B cell (primary cell): ENCODE measurements at regions not wholly inside any gene's neighbourhood (a gene's known extent, or its start where the extent isn't known, plus 50 kb on each side); places are given as distances from the start of the nearest gene placed in this dataset.

Source experiments
- ATAC-seq: fragments of 200-7000 bp; cut with Tn5 transposase; one replicate; pipeline ENCODE4 v1.10.0; 2021; ENCODE audit warnings: low read depth, mild to moderate bottlenecking, moderate number of reproducible peaks, moderate library complexity
- CTCF ChIA-PET: fragments of 350-600 bp; sonication (Branson Sonifier 250); formaldehyde crosslinking; loops from one replicate; lab custom pipeline; 2021; ENCODE audit warnings: antibody characterized with exemption, inconsistent platforms; lab: Charles Lee
- POLR2A ChIA-PET: fragments of 350-600 bp; sonication (Branson Sonifier 250); formaldehyde crosslinking; loops from one replicate; lab custom pipeline; 2021; ENCODE audit warnings: antibody characterized with exemption; lab: Charles Lee
- DNase-seq: peaks from one replicate; pipeline ENCODE4 v3.0.0; 2013
- H2AFZ ChIP-seq: 2 replicates; pipeline ENCODE4 v1.6.1; 2012; ENCODE audit warnings: mild to moderate bottlenecking, low read depth, low read length; ENCODE audit not compliant: insufficient read depth, poor library complexity, severe bottlenecking
- H3K27ac ChIP-seq, 2 donors: 1 replicate in 1 of 2; 2 replicates in 1 of 2; pipeline ENCODE4 v1.5.1; 2012 to 2013; ENCODE audit warnings: low read length in 2 of 2, mild to moderate bottlenecking in 2 of 2, moderate library complexity in 1 of 2
- H3K27me3 ChIP-seq, 4 experiments: fragments of 200-600 bp in 1 of 4; sonication (generic) in 1 of 4; replicated peaks in 1 of 4; 1 replicate in 2 of 4; 2 replicates in 2 of 4; pipeline versions ENCODE4 v1.6.1 to v1.7.0; 2013 to 2016; ENCODE audit warnings: low read length in 3 of 4, mild to moderate bottlenecking in 2 of 4, mixed read lengths in 1 of 4, moderate library complexity in 1 of 4; ENCODE audit not compliant: insufficient read depth in 4 of 4, control insufficient read depth in 3 of 4; ENCODE audit errors: control extremely low read depth in 1 of 4
- H3K36me3 ChIP-seq, 2 experiments: replicated peaks in 1 of 2; 1 replicate in 1 of 2; 2 replicates in 1 of 2; pipeline versions ENCODE4 v1.6.1 to v1.7.1; 2013; ENCODE audit warnings: low read length in 1 of 2; ENCODE audit not compliant: insufficient read depth in 2 of 2, control insufficient read depth in 1 of 2; ENCODE audit errors: control extremely low read depth in 1 of 2, extremely low read depth in 1 of 2
- H3K4me1 ChIP-seq, 2 donors: fragments of 200-600 bp in 1 of 2; sonication (generic) in 1 of 2; 1 replicate in 1 of 2; 2 replicates in 1 of 2; pipeline versions ENCODE4 v1.5.1 to v1.6.1; 2013 to 2017; ENCODE audit warnings: low read length in 2 of 2; ENCODE audit not compliant: control insufficient read depth in 2 of 2, insufficient read depth in 2 of 2
- H3K4me2 ChIP-seq: replicated peaks from 2 replicates; pipeline ENCODE3; 2012; ENCODE audit warnings: mild to moderate bottlenecking, low read depth, low read length; ENCODE audit not compliant: poor library complexity, severe bottlenecking
- H3K4me3 ChIP-seq, 5 experiments: fragments of 200-600 bp in 1 of 5; sonication (generic) in 1 of 5; 1 replicate in 3 of 5; 2 replicates in 2 of 5; pipeline versions ENCODE4 v1.5.1 to v1.7.0; 2011 to 2016; ENCODE audit warnings: low read length in 4 of 5, mild to moderate bottlenecking in 4 of 5, low read depth in 2 of 5, control low read depth in 1 of 5, moderate library complexity in 1 of 5; ENCODE audit not compliant: insufficient read depth in 1 of 5; ENCODE audit errors: control extremely low read depth in 1 of 5, extremely low read depth in 1 of 5
- H3K79me2 ChIP-seq: fragments of 200-600 bp; sonication (generic); one replicate; pipeline ENCODE4 v1.6.0; 2016; ENCODE audit warnings: low read length; ENCODE audit not compliant: control insufficient read depth, insufficient read depth
- H3K9ac ChIP-seq: fragments of 200-600 bp; sonication (generic); 2 replicates; pipeline ENCODE4 v1.6.1; 2017; ENCODE audit warnings: mild to moderate bottlenecking, low read length, moderate library complexity
- H3K9me3 ChIP-seq, 3 donors: one replicate each; pipeline versions ENCODE4 v1.6.1 to v1.7.1; 2013; ENCODE audit warnings: low read length in 2 of 3; ENCODE audit not compliant: control insufficient read depth in 2 of 3, insufficient read depth in 1 of 3; ENCODE audit errors: control extremely low read depth in 1 of 3
- H4K20me1 ChIP-seq: 2 replicates; pipeline ENCODE4 v1.6.0; 2012; ENCODE audit warnings: mild to moderate bottlenecking, low read length; ENCODE audit not compliant: insufficient read depth, control insufficient read depth, poor library complexity, severe bottlenecking
- H3K27ac Mint-ChIP-seq: one replicate; pipeline ENCODE4 v1.8.0; 2021; ENCODE audit warnings: mixed read lengths
- H3K27me3 Mint-ChIP-seq: one replicate; pipeline ENCODE4 v1.8.0; 2021; ENCODE audit warnings: mixed read lengths
- H3K4me1 Mint-ChIP-seq: one replicate; pipeline ENCODE4 v1.8.0; 2021; ENCODE audit warnings: mixed read lengths
- H3K4me3 Mint-ChIP-seq: one replicate; pipeline ENCODE4 v1.8.0; 2021; ENCODE audit warnings: mixed read lengths
- H3K9me3 Mint-ChIP-seq: one replicate; pipeline ENCODE4 v1.8.0; 2022; ENCODE audit warnings: mixed read lengths; ENCODE audit not compliant: insufficient read depth
- EZH2 ChIP-seq: IDR thresholded peaks from 2 replicates; pipeline ENCODE4 v1.6.1; 2012; ENCODE audit warnings: borderline replicate concordance, low read depth, mild to moderate bottlenecking, moderate library complexity, low read length; ENCODE audit not compliant: insufficient read depth, poor library complexity, severe bottlenecking
- WGBS: methylation state at CpG from one replicate; pipeline ENCODE4 v1.1.5; 2013; ENCODE audit warnings: missing lambda C conversion rate; ENCODE audit not compliant: insufficient coverage; 5-methylcytosine and 5-hydroxymethylcytosine counted together
- intact Hi-C: fragments of 100-400 bp; cut with micrococcal nuclease; formaldehyde crosslinking; loops from one replicate; pipeline ENCODE4 v1.10.0; 2022
- TF ChIP-seq, protein P1 (sequence below): fragments of 200-600 bp; IDR thresholded peaks from one replicate; pipeline ENCODE4 v1.8.0; 2022; ENCODE audit warnings: antibody characterized with exemption, mild to moderate bottlenecking

DNA sequence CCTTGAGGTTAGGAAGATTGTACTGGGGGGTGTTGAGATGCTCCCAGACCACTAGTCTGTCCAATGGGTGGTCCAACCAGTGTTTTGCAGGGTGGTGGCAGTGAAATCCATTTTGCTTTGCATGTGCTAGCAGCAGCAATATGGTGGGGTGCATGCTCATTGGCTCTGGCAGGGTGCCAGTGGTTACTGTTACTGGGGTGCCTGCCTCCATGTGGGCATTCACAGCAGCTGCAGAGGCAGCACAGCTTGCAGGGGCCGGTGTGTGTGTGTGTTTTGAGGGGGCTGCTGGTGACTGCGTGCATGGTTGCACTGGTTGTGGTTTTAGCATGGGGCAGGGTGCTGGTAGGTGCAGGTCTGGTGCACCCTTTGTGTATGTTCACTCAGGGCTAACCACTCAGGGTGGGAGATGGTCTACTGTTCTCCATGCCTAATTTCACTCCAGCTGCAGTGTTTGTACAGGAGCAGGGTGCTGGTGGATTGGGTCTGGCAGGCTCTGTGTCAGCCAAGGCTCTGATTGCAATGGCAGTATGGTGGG lies 265.4 kb downstream of the NUP35 start:
- Mint-ChIP-seq H3K27ac (no peak overlapping the region), H3K9me3 (peaks cover 18% of the 10 kb centered on the region), H3K4me3 (no peak overlapping the region), H3K4me1 (no peaks in the 10 kb centered on the region), H3K27me3 (no peaks in the 10 kb centered on the region)
- H3K36me3 ChIP-seq, result no peaks in the 10 kb centered on the region
- no peaks in the 10 kb centered on the region for H3K4me1 ChIP-seq
- ChIA-PET CTCF (no interaction called here), POLR2A (no interaction called here)
- ATAC-seq (no peak), DNase-seq (no peak)
- no peak for TF ChIP-seq EZH2
- TF ChIP-seq, protein P1, sequence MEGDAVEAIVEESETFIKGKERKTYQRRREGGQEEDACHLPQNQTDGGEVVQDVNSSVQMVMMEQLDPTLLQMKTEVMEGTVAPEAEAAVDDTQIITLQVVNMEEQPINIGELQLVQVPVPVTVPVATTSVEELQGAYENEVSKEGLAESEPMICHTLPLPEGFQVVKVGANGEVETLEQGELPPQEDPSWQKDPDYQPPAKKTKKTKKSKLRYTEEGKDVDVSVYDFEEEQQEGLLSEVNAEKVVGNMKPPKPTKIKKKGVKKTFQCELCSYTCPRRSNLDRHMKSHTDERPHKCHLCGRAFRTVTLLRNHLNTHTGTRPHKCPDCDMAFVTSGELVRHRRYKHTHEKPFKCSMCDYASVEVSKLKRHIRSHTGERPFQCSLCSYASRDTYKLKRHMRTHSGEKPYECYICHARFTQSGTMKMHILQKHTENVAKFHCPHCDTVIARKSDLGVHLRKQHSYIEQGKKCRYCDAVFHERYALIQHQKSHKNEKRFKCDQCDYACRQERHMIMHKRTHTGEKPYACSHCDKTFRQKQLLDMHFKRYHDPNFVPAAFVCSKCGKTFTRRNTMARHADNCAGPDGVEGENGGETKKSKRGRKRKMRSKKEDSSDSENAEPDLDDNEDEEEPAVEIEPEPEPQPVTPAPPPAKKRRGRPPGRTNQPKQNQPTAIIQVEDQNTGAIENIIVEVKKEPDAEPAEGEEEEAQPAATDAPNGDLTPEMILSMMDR, result no peak
- H2AFZ ChIP-seq, result no peak overlapping the region
- no peak overlapping the region for H3K27ac ChIP-seq
- no peak overlapping the region for H3K9ac ChIP-seq
- no peaks in the 10 kb centered on the region for H4K20me1 ChIP-seq
- H3K4me2 ChIP-seq, result no peak overlapping the region
- H3K79me2 ChIP-seq, result no peaks in the 10 kb centered on the region
- H3K9me3 ChIP-seq, result peaks cover 0 to 17% (median 4%) of the 10 kb centered on the region in 3 donors
- 93% methylated on average over 2 of the region's 2 CpGs for WGBS
- no peak overlapping the region for H3K4me3 ChIP-seq
- intact Hi-C loops, result no loop called here
- H3K27me3 ChIP-seq, result no peaks in the 10 kb centered on the region

- DNase-seq, result no peak
- no peaks in the 10 kb centered on the region for H4K20me1 ChIP-seq
- H3K79me2 ChIP-seq, result no peaks in the 10 kb centered on the region
- H3K9me3 Mint-ChIP-seq, result peaks cover 22% of the 10 kb centered on the region
- H3K4me1 Mint-ChIP-seq, result no peaks in the 10 kb centered on the region
- no peaks in the 10 kb centered on the region for H3K4me1 ChIP-seq
- WGBS, result 84% methylated on average over 4 of the region's 4 CpGs
- H3K27ac Mint-ChIP-seq, result no peak overlapping the region
- TF ChIP-seq, protein P1, result no peak
- TF ChIP-seq EZH2, result no peak
- H3K27ac ChIP-seq, result no peak overlapping the region
- intact Hi-C loops, result no loop called here
- no peaks in the 10 kb centered on the region for H3K27me3 ChIP-seq
- no peak for ATAC-seq
- ChIA-PET CTCF (no interaction called here), POLR2A (no interaction called here)
- H3K4me2 ChIP-seq, result no peak overlapping the region
- peaks cover 0 to 17% (median 4%) of the 10 kb centered on the region in 3 donors for H3K9me3 ChIP-seq
- H3K4me3 ChIP-seq, result no peak overlapping the region
- H3K27me3 Mint-ChIP-seq, result no peaks in the 10 kb centered on the region
- no peak overlapping the region for H3K9ac ChIP-seq
- no peak overlapping the region for H2AFZ ChIP-seq
- no peaks in the 10 kb centered on the region for H3K36me3 ChIP-seq
- no peak overlapping the region for H3K4me3 Mint-ChIP-seq
These were observed 265.9 kb downstream of the NUP35 start for GRCh38 chr2:183390109-183390508.
